Naive thymus-derived CD4-positive, alpha-beta T cell (primary cell): ENCODE measurements at regions not wholly inside any gene's neighbourhood (a gene's known extent, or its start where the extent isn't known, plus 50 kb on each side); places are given as distances from the start of the nearest gene placed in this dataset.
"Not testable (repeated sequence)": the region's sequence is repeated elsewhere in the genome, so short reads cannot be mapped to it uniquely, and the experiment has no call there.

Experiments
- ATAC-seq: fragments of 150-1000 bp; cut with Tn5 transposase; 2 replicates; pipeline ENCODE4 v1.10.0; 2021; ENCODE audit warnings: mild to moderate bottlenecking, moderate library complexity
- CTCF ChIA-PET: fragments of 350-600 bp; sonication (Branson Sonifier 250); formaldehyde crosslinking; loops from one replicate; lab custom pipeline; 2021; ENCODE audit warnings: antibody characterized with exemption; lab: Charles Lee
- POLR2A ChIA-PET: fragments of 350-600 bp; sonication (Branson Sonifier 250); formaldehyde crosslinking; loops from one replicate; lab custom pipeline; 2021; ENCODE audit warnings: antibody characterized with exemption, inconsistent platforms; lab: Charles Lee
- DNase-seq, 9 donors: peaks; one replicate each; pipeline versions ENCODE4 v3.0.0 to v3.0.0-alpha.2; 2020 to 2022; ENCODE audit warnings: mixed read lengths in 1 of 9
- H3K27ac ChIP-seq: one replicate; pipeline ENCODE4 v1.7.0; 2013; ENCODE audit warnings: mild to moderate bottlenecking, low read depth, low read length, moderate library complexity
- H3K27me3 ChIP-seq, 2 donors: one replicate each; pipeline ENCODE4 v1.7.0; 2013; ENCODE audit warnings: low read length in 2 of 2, mild to moderate bottlenecking in 2 of 2, moderate library complexity in 2 of 2; ENCODE audit not compliant: control insufficient read depth in 2 of 2, insufficient read depth in 2 of 2
- H3K36me3 ChIP-seq, 3 experiments: 1 replicate in 2 of 3; 2 replicates in 1 of 3; pipeline ENCODE4 v1.7.0; 2013; ENCODE audit warnings: low read length in 3 of 3, mild to moderate bottlenecking in 3 of 3, moderate library complexity in 1 of 3; ENCODE audit not compliant: insufficient read depth in 3 of 3, control insufficient read depth in 2 of 3
- H3K4me1 ChIP-seq, 2 donors: one replicate each; pipeline ENCODE4 v1.7.0; 2013; ENCODE audit warnings: low read length in 2 of 2, mild to moderate bottlenecking in 2 of 2, moderate library complexity in 1 of 2; ENCODE audit not compliant: control insufficient read depth in 2 of 2, insufficient read depth in 2 of 2
- H3K4me3 ChIP-seq: 2 replicates; pipeline ENCODE4 v1.7.0; 2013; ENCODE audit warnings: mild to moderate bottlenecking, low read length
- H3K9me3 ChIP-seq, 3 experiments: 1 replicate in 2 of 3; 2 replicates in 1 of 3; pipeline ENCODE4 v1.7.0; 2013; ENCODE audit warnings: low read length in 3 of 3; ENCODE audit not compliant: control insufficient read depth in 2 of 3
- H3K27ac Mint-ChIP-seq, 9 donors: one replicate each; pipeline ENCODE4 v1.8.0; 2020 to 2022; ENCODE audit warnings: mixed read lengths in 9 of 9, mild to moderate bottlenecking in 8 of 9, moderate library complexity in 5 of 9, inconsistent platforms in 2 of 9
- H3K27me3 Mint-ChIP-seq, 5 donors: one replicate each; pipeline ENCODE4 v1.8.0; 2021 to 2022; ENCODE audit warnings: mixed read lengths in 5 of 5, mild to moderate bottlenecking in 1 of 5
- H3K36me3 Mint-ChIP-seq, 5 donors: one replicate each; pipeline ENCODE4 v1.8.0; 2020 to 2022; ENCODE audit warnings: mixed read lengths in 5 of 5, mild to moderate bottlenecking in 3 of 5, inconsistent platforms in 1 of 5
- H3K4me1 Mint-ChIP-seq, 7 donors: one replicate each; pipeline ENCODE4 v1.8.0; 2020 to 2022; ENCODE audit warnings: mixed read lengths in 7 of 7, mild to moderate bottlenecking in 3 of 7, inconsistent platforms in 1 of 7
- H3K4me3 Mint-ChIP-seq, 10 donors: one replicate each; pipeline ENCODE4 v1.8.0; 2020 to 2022; ENCODE audit warnings: mild to moderate bottlenecking in 10 of 10, mixed read lengths in 10 of 10, moderate library complexity in 6 of 10, inconsistent platforms in 2 of 10
- H3K9me3 Mint-ChIP-seq, 11 donors: one replicate each; pipeline ENCODE4 v1.8.0; 2020 to 2022; ENCODE audit warnings: mixed read lengths in 11 of 11, mild to moderate bottlenecking in 4 of 11, inconsistent platforms in 1 of 11, moderate library complexity in 1 of 11
- intact Hi-C, 2 donors: fragments of 100-400 bp; cut with micrococcal nuclease; formaldehyde crosslinking; loops; one replicate each; pipeline ENCODE4 v1.15.1; 2023

GRCh38 chrX:128961290-128961689 is 562.0 kb downstream of the SMARCA1 start:
- Mint-ChIP-seq H3K9me3 (peaks cover 0 to 3% (median 0%) of the 10 kb centered on the region in 11 donors), H3K4me1 (no peaks in the 10 kb centered on the region), H3K4me3 (no peak overlapping the region), H3K36me3 (no peaks in the 10 kb centered on the region), H3K27ac (no peak overlapping the region), H3K27me3 (no peaks in the 10 kb centered on the region)
- POLR2A ChIA-PET: no interaction called here
- CTCF ChIA-PET: no interaction called here
- intact Hi-C loops: no loop called here
- no peaks in the 10 kb centered on the region for H3K36me3 ChIP-seq
- no peak for ATAC-seq
- no peak for DNase-seq
- H3K4me3 ChIP-seq: no peak overlapping the region
- no peaks in the 10 kb centered on the region for H3K9me3 ChIP-seq
- no peaks in the 10 kb centered on the region for H3K27me3 ChIP-seq
- no peaks in the 10 kb centered on the region for H3K4me1 ChIP-seq
- H3K27ac ChIP-seq: no peak overlapping the region

- H3K36me3 ChIP-seq, H3K4me1 Mint-ChIP-seq, POLR2A ChIA-PET, DNase-seq, H3K4me3 Mint-ChIP-seq, H3K36me3 Mint-ChIP-seq, H3K9me3 ChIP-seq, H3K27me3 ChIP-seq, H3K27ac Mint-ChIP-seq, CTCF ChIA-PET, H3K27me3 Mint-ChIP-seq, ATAC-seq, H3K4me3 ChIP-seq, H3K27ac ChIP-seq, H3K4me1 ChIP-seq, intact Hi-C loops: not testable (repeated sequence)
- peaks cover 0 to 27% (median 5%) of the 10 kb centered on the region in 11 donors for H3K9me3 Mint-ChIP-seq
Observed at GRCh38 chrX:128954697-128955096, 568.6 kb downstream of the SMARCA1 start.

GRCh38 chrX:128931071-128931470 is 592.2 kb downstream of the SMARCA1 start:
- H3K4me1 Mint-ChIP-seq: no peaks in the 10 kb centered on the region
- ChIA-PET CTCF (interaction anchor here (0.6 kb wide), 1 partner anchor 440 kb away, joined by 3 read pairs; no protein-coding TSS in a partner anchor), POLR2A (no interaction called here)
- H3K4me3 ChIP-seq: no peak overlapping the region
- ATAC-seq: no peak
- H3K27me3 ChIP-seq: no peaks in the 10 kb centered on the region
- H3K27me3 Mint-ChIP-seq: no peaks in the 10 kb centered on the region
- H3K9me3 Mint-ChIP-seq: peaks cover 0 to 12% (median 2%) of the 10 kb centered on the region in 11 donors
- no peak overlapping the region for H3K4me3 Mint-ChIP-seq
- no peaks in the 10 kb centered on the region for H3K36me3 ChIP-seq
- no peaks in the 10 kb centered on the region for H3K4me1 ChIP-seq
- no peak overlapping the region for H3K27ac ChIP-seq
- no peaks in the 10 kb centered on the region for H3K9me3 ChIP-seq
- H3K36me3 Mint-ChIP-seq: no peaks in the 10 kb centered on the region
- no peak overlapping the region for H3K27ac Mint-ChIP-seq
- no peak for DNase-seq
- intact Hi-C loops: no loop called here

- no peaks in the 10 kb centered on the region for H3K4me1 Mint-ChIP-seq
- no peak overlapping the region for H3K27ac Mint-ChIP-seq
Observed at GRCh38 chrX:128929271-128930057, 593.8 kb downstream of the SMARCA1 start.

GRCh38 chrX:128928636-128929035 is 594.7 kb downstream of the SMARCA1 start:
- Histone ChIP-seq H3K9me3 (no peaks in the 10 kb centered on the region), H3K27ac (no peak overlapping the region), H3K4me3 (no peak overlapping the region), H3K36me3 (no peaks in the 10 kb centered on the region), H3K27me3 (no peaks in the 10 kb centered on the region), H3K4me1 (no peaks in the 10 kb centered on the region)
- ATAC-seq (no peak), DNase-seq (no peak)
- H3K36me3 Mint-ChIP-seq: no peaks in the 10 kb centered on the region
- POLR2A ChIA-PET: no interaction called here
- no peaks in the 10 kb centered on the region for H3K4me1 Mint-ChIP-seq
- intact Hi-C loops: no loop called here
- H3K27me3 Mint-ChIP-seq: no peaks in the 10 kb centered on the region
- H3K27ac Mint-ChIP-seq: no peak overlapping the region
- no peak overlapping the region for H3K4me3 Mint-ChIP-seq
- CTCF ChIA-PET: no interaction called here
- H3K9me3 Mint-ChIP-seq: peaks cover 0 to 12% (median 2%) of the 10 kb centered on the region in 11 donors

More at GRCh38 chrX:128929271-128930057, 593.8 kb downstream of the SMARCA1 start:
- CTCF ChIA-PET: no interaction called here
- peaks cover 0 to 12% (median 2%) of the 10 kb centered on the region in 11 donors for H3K9me3 Mint-ChIP-seq
- H3K4me3 ChIP-seq: no peak overlapping the region
- no peaks in the 10 kb centered on the region for H3K36me3 Mint-ChIP-seq
- DNase-seq: no peak
- H3K9me3 ChIP-seq: no peaks in the 10 kb centered on the region
- no peaks in the 10 kb centered on the region for H3K36me3 ChIP-seq
- POLR2A ChIA-PET: no interaction called here
- no peak overlapping the region for H3K4me3 Mint-ChIP-seq
- H3K27ac ChIP-seq: no peak overlapping the region
- intact Hi-C loops: no loop called here
- no peaks in the 10 kb centered on the region for H3K27me3 Mint-ChIP-seq
- H3K4me1 ChIP-seq: no peaks in the 10 kb centered on the region
- ATAC-seq: no peak
- no peaks in the 10 kb centered on the region for H3K27me3 ChIP-seq

GRCh38 chrX:128927363-128927762 is 595.9 kb downstream of the SMARCA1 start:
- intact Hi-C loops: no loop called here
- Mint-ChIP-seq H3K4me1 (no peaks in the 10 kb centered on the region), H3K4me3 (no peak overlapping the region), H3K27ac (no peak overlapping the region), H3K9me3 (peaks cover 0 to 7% (median 2%) of the 10 kb centered on the region in 11 donors), H3K36me3 (no peaks in the 10 kb centered on the region), H3K27me3 (no peaks in the 10 kb centered on the region)
- POLR2A ChIA-PET: no interaction called here
- CTCF ChIA-PET: no interaction called here
- DNase-seq (no peak), ATAC-seq (no peak)
- Histone ChIP-seq H3K36me3 (no peaks in the 10 kb centered on the region), H3K4me1 (no peaks in the 10 kb centered on the region), H3K27ac (no peak overlapping the region), H3K4me3 (no peak overlapping the region), H3K9me3 (no peaks in the 10 kb centered on the region), H3K27me3 (no peaks in the 10 kb centered on the region)

GRCh38 chrX:128906753-128907152 is 616.5 kb downstream of the SMARCA1 start:
- Mint-ChIP-seq H3K36me3 (no peaks in the 10 kb centered on the region), H3K27me3 (peaks cover 0 to 5% (median 4%) of the 10 kb centered on the region in 5 donors), H3K27ac (no peak overlapping the region), H3K4me3 (no peak overlapping the region), H3K4me1 (no peaks in the 10 kb centered on the region), H3K9me3 (no peaks in the 10 kb centered on the region)
- ATAC-seq (no peak), DNase-seq (no peak)
- no peaks in the 10 kb centered on the region for H3K27me3 ChIP-seq
- ChIA-PET POLR2A (no interaction called here), CTCF (no interaction called here)
- H3K27ac ChIP-seq: no peak overlapping the region
- H3K4me1 ChIP-seq: no peaks in the 10 kb centered on the region
- intact Hi-C loops: no loop called here
- no peaks in the 10 kb centered on the region for H3K9me3 ChIP-seq
- no peaks in the 10 kb centered on the region for H3K36me3 ChIP-seq
- no peak overlapping the region for H3K4me3 ChIP-seq
